GM12891 (cell line): ENCODE measurements at regions not wholly inside any gene's neighbourhood (a gene's known extent, or its start where the extent isn't known, plus 50 kb on each side); places are given as distances from the start of the nearest gene placed in this dataset.

Source experiments
- DNase-seq: peaks from one replicate; pipeline ENCODE4 v3.0.0; 2011; ENCODE audit warnings: low spot score; ENCODE audit not compliant: insufficient read length
- FAIRE-seq: peaks from 2 replicates; lab custom pipeline; 2011; peaks lifted over from hg19 to GRCh38; lab: Jason Lieb, UNC
- PAX5 ChIP-seq: IDR thresholded peaks from 2 replicates; pipeline ENCODE4 v1.6.1; 2011; ENCODE audit warnings: low read length, moderate library complexity, mild to moderate bottlenecking; ENCODE audit not compliant: insufficient read depth, severe bottlenecking
- POLR2A ChIP-seq: IDR thresholded peaks from 2 replicates; pipeline ENCODE4 v1.6.1; 2011; ENCODE audit warnings: low read depth, low read length, control low read depth
- POLR2AphosphoS5 ChIP-seq: IDR thresholded peaks from 2 replicates; pipeline ENCODE4 v1.6.1; 2011; ENCODE audit warnings: low read depth, low read length, control low read depth
- POU2F2 ChIP-seq: IDR thresholded peaks from 2 replicates; pipeline ENCODE4 v1.6.1; 2011; ENCODE audit warnings: low read depth, mild to moderate bottlenecking, control low read depth, low read length, moderate library complexity
- SPI1 ChIP-seq: IDR thresholded peaks from 2 replicates; pipeline ENCODE4 v1.6.1; 2011; ENCODE audit warnings: low read depth, low read length, control low read depth
- TAF1 ChIP-seq: IDR thresholded peaks from 2 replicates; pipeline ENCODE4 v1.6.1; 2011; ENCODE audit warnings: low read depth, low read length, control low read depth

DNA sequence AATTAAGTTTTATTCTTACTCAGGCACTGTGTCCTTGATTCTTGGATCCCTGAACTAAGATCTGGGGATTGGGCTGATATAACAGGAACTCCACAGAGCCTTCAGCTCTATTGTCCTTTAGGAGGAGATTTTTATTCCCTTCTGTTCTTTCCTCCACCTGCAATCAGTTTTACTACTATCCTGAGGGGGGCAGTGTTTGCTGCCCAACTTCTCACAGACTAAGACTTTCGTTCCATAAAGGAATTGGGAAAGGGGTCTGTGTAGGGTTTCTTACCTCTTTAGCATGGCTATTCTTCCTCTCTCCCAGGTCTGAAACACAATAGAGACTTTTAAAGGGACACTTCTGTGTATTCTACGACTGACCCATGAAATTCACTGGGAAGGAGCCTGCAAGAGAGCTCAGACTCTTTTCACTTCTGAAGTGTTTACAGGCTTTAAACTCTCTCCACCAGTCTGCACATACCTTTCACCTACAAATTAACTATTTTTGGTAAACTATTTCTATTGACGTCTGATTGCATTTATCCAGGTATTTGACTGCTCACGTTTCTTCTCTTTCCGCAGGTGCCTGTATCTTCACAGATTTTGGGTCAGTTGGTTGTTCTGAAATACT, 103.3 kb upstream of the DEPDC1 start:
- no peak for DNase-seq
- no peak for FAIRE-seq
- TF ChIP-seq POLR2AphosphoS5 (no peak), SPI1 (no peak), PAX5 (no peak)

DNA sequence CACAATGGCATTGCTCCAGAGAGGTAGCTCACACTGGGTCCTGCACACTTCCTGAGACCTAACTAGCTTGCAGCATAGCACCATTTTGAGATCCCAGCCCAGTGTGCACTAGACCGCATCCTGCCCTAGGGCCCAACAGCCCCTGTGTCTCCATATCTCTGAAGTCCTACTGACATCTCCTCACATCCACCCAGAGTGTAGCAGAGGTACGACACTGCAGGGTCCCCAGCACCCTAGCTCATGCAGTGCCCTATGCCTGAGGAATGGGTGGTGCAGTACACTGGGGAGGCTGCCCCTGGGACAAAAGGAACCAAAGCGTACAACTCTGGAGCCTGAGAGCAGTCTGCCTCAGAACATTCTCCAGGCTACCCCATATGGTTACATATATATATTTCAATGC, 111.4 kb upstream of the DEPDC1 start:
- FAIRE-seq (no peak), DNase-seq (no peak)
- no peak for TF ChIP-seq TAF1
- no peak for TF ChIP-seq POLR2AphosphoS5
- no peak for TF ChIP-seq POLR2A
- no peak for TF ChIP-seq SPI1
- TF ChIP-seq PAX5 = no peak
- no peak for TF ChIP-seq POU2F2

DNA sequence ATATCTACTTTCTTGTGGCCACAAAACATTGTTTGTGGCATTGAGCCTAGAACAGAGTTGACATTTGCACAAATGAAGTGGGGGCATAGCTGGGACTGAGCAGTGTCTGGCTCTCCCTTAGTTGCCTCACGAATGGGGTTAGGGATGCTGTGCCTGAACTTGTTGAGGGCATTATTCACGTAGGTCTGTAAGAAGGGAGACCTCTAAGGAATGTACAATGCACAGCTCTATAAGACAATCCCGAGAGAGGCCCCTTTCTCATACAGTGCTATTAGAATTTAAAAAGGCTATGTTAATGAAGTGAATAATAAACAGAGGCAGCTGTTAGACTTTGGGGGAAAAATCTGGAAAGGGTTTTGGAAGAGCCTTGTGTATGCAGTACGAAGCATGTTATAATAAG, 118.4 kb upstream of the DEPDC1 start:
- FAIRE-seq = no peak
- TF ChIP-seq POLR2A (no peak), PAX5 (no peak)

DNA sequence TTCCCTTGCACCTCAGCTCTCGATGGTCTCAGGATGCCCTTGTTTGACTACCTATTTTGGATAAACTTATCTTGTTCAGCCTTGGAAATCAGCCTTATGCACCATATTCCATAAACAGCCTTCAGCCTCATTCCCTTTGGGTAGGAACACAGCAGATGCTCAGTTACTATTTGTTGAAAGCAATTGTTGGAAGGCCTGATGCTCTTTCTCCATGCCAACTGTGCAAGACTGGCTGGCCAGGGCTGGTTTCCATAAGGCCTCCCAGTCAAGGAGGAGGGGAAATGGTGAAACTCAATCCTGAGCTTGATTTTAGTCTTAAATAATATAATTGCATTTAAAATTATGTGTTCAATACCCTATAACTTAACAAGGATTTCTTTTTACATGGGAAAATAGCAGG, 121.1 kb upstream of the DEPDC1 start:
- no peak for FAIRE-seq
- no peak for DNase-seq
- TF ChIP-seq POU2F2 = no peak
- TF ChIP-seq POLR2A = no peak
- TF ChIP-seq POLR2AphosphoS5 = no peak
- TF ChIP-seq PAX5 = no peak
- TF ChIP-seq TAF1 = no peak
- TF ChIP-seq SPI1 = no peak

More for the DNA sequence above, 118.4 kb upstream of the DEPDC1 start:
- DNase-seq = no peak

DNA sequence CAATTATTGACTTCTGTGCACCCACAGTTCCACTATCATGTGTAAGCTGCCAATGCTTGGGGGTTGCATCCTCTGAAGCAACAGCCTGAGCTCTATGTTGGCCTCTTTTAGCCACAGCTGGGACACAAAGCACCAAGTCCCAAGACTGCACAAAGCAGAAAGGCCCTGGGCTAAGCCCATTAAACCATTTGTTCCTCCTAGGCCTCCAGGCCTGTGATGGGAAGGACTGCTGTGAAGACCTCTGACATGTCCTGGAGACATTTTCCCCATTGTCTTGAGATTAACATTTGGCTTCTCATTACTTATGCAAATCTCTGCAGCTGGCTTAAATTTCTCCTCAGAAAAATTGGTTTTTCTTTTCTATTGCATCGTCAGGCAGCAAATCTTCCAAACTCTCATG, 123.7 kb upstream of the DEPDC1 start:
- DNase-seq = no peak
- TF ChIP-seq PAX5 (no peak), TAF1 (no peak), POLR2AphosphoS5 (no peak), SPI1 (no peak), POU2F2 (no peak), POLR2A (no peak)
- no peak for FAIRE-seq

GRCh38 chr1:68623700-68624099, 126.8 kb upstream of the DEPDC1 start:
- no peak for DNase-seq
- no peak for TF ChIP-seq SPI1
- no peak for TF ChIP-seq PAX5
- TF ChIP-seq POLR2AphosphoS5 = no peak
- no peak for TF ChIP-seq POU2F2
- TF ChIP-seq POLR2A = no peak
- TF ChIP-seq TAF1 = no peak
- no peak for FAIRE-seq

GRCh38 chr1:68624233-68624632, 127.4 kb upstream of the DEPDC1 start:
- TF ChIP-seq TAF1 = no peak
- TF ChIP-seq SPI1 = no peak
- TF ChIP-seq POLR2AphosphoS5 = no peak
- TF ChIP-seq POLR2A = no peak
- TF ChIP-seq POU2F2 = no peak
- no peak for TF ChIP-seq PAX5
- FAIRE-seq (no peak), DNase-seq (no peak)

- TF ChIP-seq POLR2A (no peak), PAX5 (no peak), POU2F2 (no peak), SPI1 (no peak), POLR2AphosphoS5 (no peak), TAF1 (no peak)
- FAIRE-seq = no peak
- no peak for DNase-seq
Measured at GRCh38 chr1:68625624-68626023, 128.7 kb upstream of the DEPDC1 start.

DNA sequence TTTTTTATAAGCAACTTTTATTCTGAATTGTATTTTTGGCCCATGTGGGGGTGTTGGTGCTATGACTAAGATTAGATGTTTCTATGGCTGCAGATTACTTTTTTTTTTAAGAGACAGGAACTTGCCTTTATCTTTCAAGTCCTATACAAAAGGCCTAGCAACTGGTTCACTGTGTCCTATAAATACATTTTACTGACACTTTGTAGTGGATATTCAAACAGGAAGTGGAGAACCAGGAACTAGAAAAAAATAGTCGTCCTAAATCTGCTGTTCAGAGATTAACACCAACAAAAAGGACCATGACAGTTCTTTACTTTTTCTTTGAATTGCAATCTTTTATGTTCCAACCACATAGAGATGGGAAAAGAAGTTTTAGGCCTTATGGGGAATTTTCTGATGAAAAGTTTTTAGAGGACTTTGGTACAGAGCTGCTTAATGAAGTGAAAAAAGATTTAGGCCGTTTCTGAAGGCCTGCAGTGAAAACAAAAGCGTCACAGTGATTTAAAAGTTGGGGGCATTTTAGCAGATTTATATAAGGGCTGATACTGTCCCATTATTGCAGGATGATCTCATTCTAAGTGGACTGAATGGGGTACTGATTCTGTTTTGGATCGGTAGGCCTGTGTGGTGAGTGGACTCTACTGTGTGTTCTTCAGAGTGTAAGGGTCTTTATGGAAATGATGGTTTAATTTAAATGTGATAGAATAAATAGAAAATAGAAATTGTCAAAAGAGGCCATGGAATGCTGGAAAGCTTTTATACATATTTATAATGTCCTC, 136.4 kb upstream of the DEPDC1 start:
- DNase-seq (no peak), FAIRE-seq (no peak)
- TF ChIP-seq POLR2AphosphoS5 (no peak), POLR2A (no peak), TAF1 (no peak), SPI1 (no peak), POU2F2 (no peak), PAX5 (no peak)

- no peak for TF ChIP-seq PAX5
- DNase-seq = no peak
- no peak for FAIRE-seq
Measured at GRCh38 chr1:68644504-68644903, 147.6 kb upstream of the DEPDC1 start.
